B cell (primary cell): ENCODE measurements at regions not wholly inside any gene's neighbourhood (a gene's known extent, or its start where the extent isn't known, plus 50 kb on each side); places are given as distances from the start of the nearest gene placed in this dataset.

ENCODE experiments used
- ATAC-seq: fragments of 200-7000 bp; cut with Tn5 transposase; one replicate; pipeline ENCODE4 v1.10.0; 2021; ENCODE audit warnings: low read depth, mild to moderate bottlenecking, moderate number of reproducible peaks, moderate library complexity
- CTCF ChIA-PET: fragments of 350-600 bp; sonication (Branson Sonifier 250); formaldehyde crosslinking; loops from one replicate; lab custom pipeline; 2021; ENCODE audit warnings: antibody characterized with exemption, inconsistent platforms; lab: Charles Lee
- POLR2A ChIA-PET: fragments of 350-600 bp; sonication (Branson Sonifier 250); formaldehyde crosslinking; loops from one replicate; lab custom pipeline; 2021; ENCODE audit warnings: antibody characterized with exemption; lab: Charles Lee
- DNase-seq: peaks from one replicate; pipeline ENCODE4 v3.0.0; 2013
- H2AFZ ChIP-seq: 2 replicates; pipeline ENCODE4 v1.6.1; 2012; ENCODE audit warnings: mild to moderate bottlenecking, low read depth, low read length; ENCODE audit not compliant: insufficient read depth, poor library complexity, severe bottlenecking
- H3K27ac ChIP-seq, 2 donors: 1 replicate in 1 of 2; 2 replicates in 1 of 2; pipeline ENCODE4 v1.5.1; 2012 to 2013; ENCODE audit warnings: low read length in 2 of 2, mild to moderate bottlenecking in 2 of 2, moderate library complexity in 1 of 2
- H3K27me3 ChIP-seq, 4 experiments: fragments of 200-600 bp in 1 of 4; sonication (generic) in 1 of 4; replicated peaks in 1 of 4; 1 replicate in 2 of 4; 2 replicates in 2 of 4; pipeline versions ENCODE4 v1.6.1 to v1.7.0; 2013 to 2016; ENCODE audit warnings: low read length in 3 of 4, mild to moderate bottlenecking in 2 of 4, mixed read lengths in 1 of 4, moderate library complexity in 1 of 4; ENCODE audit not compliant: insufficient read depth in 4 of 4, control insufficient read depth in 3 of 4; ENCODE audit errors: control extremely low read depth in 1 of 4
- H3K36me3 ChIP-seq, 2 experiments: replicated peaks in 1 of 2; 1 replicate in 1 of 2; 2 replicates in 1 of 2; pipeline versions ENCODE4 v1.6.1 to v1.7.1; 2013; ENCODE audit warnings: low read length in 1 of 2; ENCODE audit not compliant: insufficient read depth in 2 of 2, control insufficient read depth in 1 of 2; ENCODE audit errors: control extremely low read depth in 1 of 2, extremely low read depth in 1 of 2
- H3K4me1 ChIP-seq, 2 donors: fragments of 200-600 bp in 1 of 2; sonication (generic) in 1 of 2; 1 replicate in 1 of 2; 2 replicates in 1 of 2; pipeline versions ENCODE4 v1.5.1 to v1.6.1; 2013 to 2017; ENCODE audit warnings: low read length in 2 of 2; ENCODE audit not compliant: control insufficient read depth in 2 of 2, insufficient read depth in 2 of 2
- H3K4me2 ChIP-seq: replicated peaks from 2 replicates; pipeline ENCODE3; 2012; ENCODE audit warnings: mild to moderate bottlenecking, low read depth, low read length; ENCODE audit not compliant: poor library complexity, severe bottlenecking
- H3K4me3 ChIP-seq, 5 experiments: fragments of 200-600 bp in 1 of 5; sonication (generic) in 1 of 5; 1 replicate in 3 of 5; 2 replicates in 2 of 5; pipeline versions ENCODE4 v1.5.1 to v1.7.0; 2011 to 2016; ENCODE audit warnings: low read length in 4 of 5, mild to moderate bottlenecking in 4 of 5, low read depth in 2 of 5, control low read depth in 1 of 5, moderate library complexity in 1 of 5; ENCODE audit not compliant: insufficient read depth in 1 of 5; ENCODE audit errors: control extremely low read depth in 1 of 5, extremely low read depth in 1 of 5
- H3K79me2 ChIP-seq: fragments of 200-600 bp; sonication (generic); one replicate; pipeline ENCODE4 v1.6.0; 2016; ENCODE audit warnings: low read length; ENCODE audit not compliant: control insufficient read depth, insufficient read depth
- H3K9ac ChIP-seq: fragments of 200-600 bp; sonication (generic); 2 replicates; pipeline ENCODE4 v1.6.1; 2017; ENCODE audit warnings: mild to moderate bottlenecking, low read length, moderate library complexity
- H3K9me3 ChIP-seq, 3 donors: one replicate each; pipeline versions ENCODE4 v1.6.1 to v1.7.1; 2013; ENCODE audit warnings: low read length in 2 of 3; ENCODE audit not compliant: control insufficient read depth in 2 of 3, insufficient read depth in 1 of 3; ENCODE audit errors: control extremely low read depth in 1 of 3
- H4K20me1 ChIP-seq: 2 replicates; pipeline ENCODE4 v1.6.0; 2012; ENCODE audit warnings: mild to moderate bottlenecking, low read length; ENCODE audit not compliant: insufficient read depth, control insufficient read depth, poor library complexity, severe bottlenecking
- H3K27ac Mint-ChIP-seq: one replicate; pipeline ENCODE4 v1.8.0; 2021; ENCODE audit warnings: mixed read lengths
- H3K27me3 Mint-ChIP-seq: one replicate; pipeline ENCODE4 v1.8.0; 2021; ENCODE audit warnings: mixed read lengths
- H3K4me1 Mint-ChIP-seq: one replicate; pipeline ENCODE4 v1.8.0; 2021; ENCODE audit warnings: mixed read lengths
- H3K4me3 Mint-ChIP-seq: one replicate; pipeline ENCODE4 v1.8.0; 2021; ENCODE audit warnings: mixed read lengths
- H3K9me3 Mint-ChIP-seq: one replicate; pipeline ENCODE4 v1.8.0; 2022; ENCODE audit warnings: mixed read lengths; ENCODE audit not compliant: insufficient read depth
- EZH2 ChIP-seq: IDR thresholded peaks from 2 replicates; pipeline ENCODE4 v1.6.1; 2012; ENCODE audit warnings: borderline replicate concordance, low read depth, mild to moderate bottlenecking, moderate library complexity, low read length; ENCODE audit not compliant: insufficient read depth, poor library complexity, severe bottlenecking
- WGBS: methylation state at CpG from one replicate; pipeline ENCODE4 v1.1.5; 2013; ENCODE audit warnings: missing lambda C conversion rate; ENCODE audit not compliant: insufficient coverage; 5-methylcytosine and 5-hydroxymethylcytosine counted together
- intact Hi-C: fragments of 100-400 bp; cut with micrococcal nuclease; formaldehyde crosslinking; loops from one replicate; pipeline ENCODE4 v1.10.0; 2022
- TF ChIP-seq, protein P1 (sequence below): fragments of 200-600 bp; IDR thresholded peaks from one replicate; pipeline ENCODE4 v1.8.0; 2022; ENCODE audit warnings: antibody characterized with exemption, mild to moderate bottlenecking

DNA sequence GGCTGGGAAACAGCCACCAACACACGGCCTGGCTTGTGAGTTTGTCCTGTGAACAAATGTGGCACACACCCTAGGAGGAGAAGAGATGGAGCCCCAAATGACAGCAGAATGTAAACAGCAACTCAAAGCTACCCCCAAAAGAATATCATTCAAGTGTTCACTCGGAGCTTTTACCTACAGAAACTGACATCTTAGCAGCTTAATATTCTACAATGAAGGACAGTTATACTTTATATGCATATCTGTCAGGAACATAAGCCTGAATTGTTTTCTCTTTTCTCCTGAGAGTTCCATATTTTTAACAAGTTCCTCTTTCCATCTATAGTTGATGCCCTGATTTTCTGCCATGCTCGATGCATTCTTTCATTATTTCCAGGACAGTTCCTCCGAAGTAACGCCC is 566.0 kb upstream of the MAP3K7 start:
- Histone ChIP-seq H3K9me3 (no peaks in the 10 kb centered on the region), H3K27ac (no peak overlapping the region), H4K20me1 (no peaks in the 10 kb centered on the region), H3K4me3 (no peak overlapping the region), H3K27me3 (no peaks in the 10 kb centered on the region), H2AFZ (no peak overlapping the region), H3K4me2 (no peak overlapping the region), H3K79me2 (no peaks in the 10 kb centered on the region), H3K36me3 (no peaks in the 10 kb centered on the region), H3K4me1 (no peaks in the 10 kb centered on the region), H3K9ac (no peak overlapping the region)
- H3K9me3 Mint-ChIP-seq, result no peaks in the 10 kb centered on the region
- intact Hi-C loops, result no loop called here
- TF ChIP-seq, protein P1, sequence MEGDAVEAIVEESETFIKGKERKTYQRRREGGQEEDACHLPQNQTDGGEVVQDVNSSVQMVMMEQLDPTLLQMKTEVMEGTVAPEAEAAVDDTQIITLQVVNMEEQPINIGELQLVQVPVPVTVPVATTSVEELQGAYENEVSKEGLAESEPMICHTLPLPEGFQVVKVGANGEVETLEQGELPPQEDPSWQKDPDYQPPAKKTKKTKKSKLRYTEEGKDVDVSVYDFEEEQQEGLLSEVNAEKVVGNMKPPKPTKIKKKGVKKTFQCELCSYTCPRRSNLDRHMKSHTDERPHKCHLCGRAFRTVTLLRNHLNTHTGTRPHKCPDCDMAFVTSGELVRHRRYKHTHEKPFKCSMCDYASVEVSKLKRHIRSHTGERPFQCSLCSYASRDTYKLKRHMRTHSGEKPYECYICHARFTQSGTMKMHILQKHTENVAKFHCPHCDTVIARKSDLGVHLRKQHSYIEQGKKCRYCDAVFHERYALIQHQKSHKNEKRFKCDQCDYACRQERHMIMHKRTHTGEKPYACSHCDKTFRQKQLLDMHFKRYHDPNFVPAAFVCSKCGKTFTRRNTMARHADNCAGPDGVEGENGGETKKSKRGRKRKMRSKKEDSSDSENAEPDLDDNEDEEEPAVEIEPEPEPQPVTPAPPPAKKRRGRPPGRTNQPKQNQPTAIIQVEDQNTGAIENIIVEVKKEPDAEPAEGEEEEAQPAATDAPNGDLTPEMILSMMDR, result no peak
- TF ChIP-seq EZH2, result no peak
- no peak overlapping the region for H3K4me3 Mint-ChIP-seq
- no peak overlapping the region for H3K27ac Mint-ChIP-seq
- H3K27me3 Mint-ChIP-seq, result no peaks in the 10 kb centered on the region
- H3K4me1 Mint-ChIP-seq, result peaks cover 4% of the 10 kb centered on the region
- ATAC-seq, result no peak
- DNase-seq, result no peak
- ChIA-PET POLR2A (no interaction called here), CTCF (no interaction called here)
- WGBS, result 61% methylated on average over 2 of the region's 5 CpGs

DNA sequence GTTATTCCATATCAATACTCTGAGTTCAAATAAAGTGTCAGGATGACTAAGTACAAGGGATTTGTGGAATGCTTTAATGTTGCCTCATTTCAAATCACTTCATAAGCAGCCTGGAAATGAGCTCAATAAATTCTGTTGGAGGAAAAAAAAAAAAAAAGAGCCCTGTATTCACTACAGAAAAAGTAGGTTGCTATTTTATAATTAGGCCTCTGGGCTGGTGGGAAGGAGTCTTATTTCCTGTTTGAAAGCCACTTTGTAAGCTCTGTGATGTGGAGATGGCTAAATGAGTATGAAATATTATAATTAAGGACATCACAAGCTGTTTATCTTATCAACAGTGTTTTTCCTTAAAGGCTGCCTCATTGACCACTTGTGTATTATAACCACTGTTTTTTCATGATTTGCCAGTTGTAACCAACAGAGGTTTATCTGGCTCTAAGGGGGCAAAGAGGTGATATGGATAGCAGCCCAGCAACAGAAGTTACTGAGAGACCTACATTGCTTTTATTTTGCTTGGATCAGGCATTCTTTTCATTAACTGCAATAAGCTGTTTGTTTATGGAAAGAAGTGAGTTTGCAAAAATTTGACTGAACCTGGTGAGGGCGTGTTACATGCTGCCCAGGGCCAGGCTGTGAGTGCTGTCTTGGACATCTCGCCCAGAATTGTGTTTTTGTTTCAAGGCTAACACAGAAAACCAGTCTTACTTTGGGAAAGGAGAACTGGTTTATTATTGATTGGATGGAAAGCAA is 563.3 kb upstream of the MAP3K7 start:
- no peak overlapping the region for H3K4me3 ChIP-seq
- H3K4me3 Mint-ChIP-seq, result no peak overlapping the region
- H4K20me1 ChIP-seq, result no peaks in the 10 kb centered on the region
- H2AFZ ChIP-seq, result no peak overlapping the region
- H3K27me3 ChIP-seq, result no peaks in the 10 kb centered on the region
- H3K36me3 ChIP-seq, result no peaks in the 10 kb centered on the region
- TF ChIP-seq, protein P1, result no peak
- intact Hi-C loops, result no loop called here
- ATAC-seq, result no peak
- CTCF ChIA-PET, result no interaction called here
- no peaks in the 10 kb centered on the region for H3K9me3 ChIP-seq
- no peak overlapping the region for H3K4me2 ChIP-seq
- H3K27me3 Mint-ChIP-seq, result no peaks in the 10 kb centered on the region
- H3K27ac ChIP-seq, result no peak overlapping the region
- no peaks in the 10 kb centered on the region for H3K9me3 Mint-ChIP-seq
- no peaks in the 10 kb centered on the region for H3K4me1 ChIP-seq
- no peaks in the 10 kb centered on the region for H3K79me2 ChIP-seq
- POLR2A ChIA-PET, result no interaction called here
- H3K9ac ChIP-seq, result no peak overlapping the region
- WGBS, result 95% methylated on average over 2 of the region's 2 CpGs
- H3K27ac Mint-ChIP-seq, result no peak overlapping the region
- no peak for DNase-seq
- peaks cover 4% of the 10 kb centered on the region for H3K4me1 Mint-ChIP-seq
